Left lung (tissue), 4 donors: ENCODE measurements at regions not wholly inside any gene's neighbourhood (a gene's known extent, or its start where the extent isn't known, plus 50 kb on each side); places are given as distances from the start of the nearest gene placed in this dataset.

Experiments
- ATAC-seq: fragments of 200-7000 bp; cut with Tn5 transposase; one replicate; pipeline ENCODE4 v1.9.1; 2020; ENCODE audit warnings: moderate library complexity
- DNase-seq, 4 donors: peaks; one replicate each; pipeline ENCODE4 v3.0.0-alpha.2; 2013 to 2020
- H3K27ac ChIP-seq, 2 donors: fragments of 200-600 bp; sonication (generic) in 1 of 2; one replicate each; pipeline versions ENCODE4 v1.5.0 to v1.8.0; 2020 to 2021
- H3K27me3 ChIP-seq, 2 donors: fragments of 200-600 bp; sonication (generic) in 1 of 2; one replicate each; pipeline versions ENCODE4 v1.5.0 to v1.8.0; 2020 to 2021
- H3K36me3 ChIP-seq, 2 donors: fragments of 200-600 bp; sonication (generic) in 1 of 2; one replicate each; pipeline versions ENCODE4 v1.5.0 to v1.8.0; 2020 to 2021
- H3K4me1 ChIP-seq, 2 donors: fragments of 200-600 bp; one replicate each; pipeline ENCODE4 v1.8.0; 2021
- H3K4me3 ChIP-seq, 2 donors: fragments of 200-600 bp; sonication (generic) in 1 of 2; one replicate each; pipeline versions ENCODE4 v1.5.0 to v1.8.0; 2020 to 2021; ENCODE audit warnings: mild to moderate bottlenecking in 1 of 2
- H3K9me3 ChIP-seq, 2 donors: fragments of 200-600 bp; sonication (generic) in 1 of 2; one replicate each; pipeline versions ENCODE4 v1.5.0 to v1.8.0; 2020 to 2021
- intact Hi-C, 2 donors: fragments of 100-400 bp; cut with DNase I; formaldehyde crosslinking; loops; one replicate each; pipeline versions ENCODE4 v1.11.2 to v1.14.2; 2022
- TF ChIP-seq, protein P1 (sequence below), 2 donors: fragments of 200-600 bp; sonication (generic) in 1 of 2; IDR thresholded peaks; one replicate each; pipeline versions ENCODE4 v1.5.0 to v1.8.0; 2021; ENCODE audit warnings: antibody characterized with exemption in 2 of 2
- donor health status: DM: no; HTN: yes; CAD: no.
- donor health status: DM: no; HTN: no; CAD: no.

DNA sequence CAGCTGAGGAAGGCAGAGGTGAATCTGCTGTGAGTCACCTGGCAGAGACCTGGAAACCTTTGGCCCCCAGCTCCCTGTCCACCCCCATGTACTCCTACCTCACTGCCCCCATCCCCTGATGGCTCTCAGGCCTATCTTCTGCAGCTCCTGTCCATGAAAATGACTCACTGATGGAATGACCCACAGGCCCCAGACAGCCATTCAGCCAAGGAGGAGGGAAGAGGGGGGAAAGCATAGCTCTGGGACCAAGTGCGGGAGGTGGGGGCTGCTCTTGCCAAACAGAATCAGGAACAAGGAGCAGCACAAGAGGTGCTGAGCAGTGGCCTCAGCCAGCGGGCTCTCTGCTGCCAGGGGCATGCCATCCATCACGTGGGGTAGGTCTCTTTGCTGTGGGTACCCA lies 111.4 kb upstream of the C1QTNF9B start:
- TF ChIP-seq, protein P1, sequence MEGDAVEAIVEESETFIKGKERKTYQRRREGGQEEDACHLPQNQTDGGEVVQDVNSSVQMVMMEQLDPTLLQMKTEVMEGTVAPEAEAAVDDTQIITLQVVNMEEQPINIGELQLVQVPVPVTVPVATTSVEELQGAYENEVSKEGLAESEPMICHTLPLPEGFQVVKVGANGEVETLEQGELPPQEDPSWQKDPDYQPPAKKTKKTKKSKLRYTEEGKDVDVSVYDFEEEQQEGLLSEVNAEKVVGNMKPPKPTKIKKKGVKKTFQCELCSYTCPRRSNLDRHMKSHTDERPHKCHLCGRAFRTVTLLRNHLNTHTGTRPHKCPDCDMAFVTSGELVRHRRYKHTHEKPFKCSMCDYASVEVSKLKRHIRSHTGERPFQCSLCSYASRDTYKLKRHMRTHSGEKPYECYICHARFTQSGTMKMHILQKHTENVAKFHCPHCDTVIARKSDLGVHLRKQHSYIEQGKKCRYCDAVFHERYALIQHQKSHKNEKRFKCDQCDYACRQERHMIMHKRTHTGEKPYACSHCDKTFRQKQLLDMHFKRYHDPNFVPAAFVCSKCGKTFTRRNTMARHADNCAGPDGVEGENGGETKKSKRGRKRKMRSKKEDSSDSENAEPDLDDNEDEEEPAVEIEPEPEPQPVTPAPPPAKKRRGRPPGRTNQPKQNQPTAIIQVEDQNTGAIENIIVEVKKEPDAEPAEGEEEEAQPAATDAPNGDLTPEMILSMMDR (IDR thresholded peaks at IDR 0.05), result no peak
- ATAC-seq (no peak), DNase-seq (no peak)
- intact Hi-C loops, result no loop called here
- no peaks in the 10 kb centered on the region for H3K9me3 ChIP-seq
- no peak overlapping the region for H3K4me3 ChIP-seq
- H3K4me1 ChIP-seq, result peaks cover 0 to 8% of the 10 kb centered on the region in 2 donors
- no peak overlapping the region for H3K27ac ChIP-seq
- no peaks in the 10 kb centered on the region for H3K27me3 ChIP-seq
- H3K36me3 ChIP-seq, result no peaks in the 10 kb centered on the region

DNA sequence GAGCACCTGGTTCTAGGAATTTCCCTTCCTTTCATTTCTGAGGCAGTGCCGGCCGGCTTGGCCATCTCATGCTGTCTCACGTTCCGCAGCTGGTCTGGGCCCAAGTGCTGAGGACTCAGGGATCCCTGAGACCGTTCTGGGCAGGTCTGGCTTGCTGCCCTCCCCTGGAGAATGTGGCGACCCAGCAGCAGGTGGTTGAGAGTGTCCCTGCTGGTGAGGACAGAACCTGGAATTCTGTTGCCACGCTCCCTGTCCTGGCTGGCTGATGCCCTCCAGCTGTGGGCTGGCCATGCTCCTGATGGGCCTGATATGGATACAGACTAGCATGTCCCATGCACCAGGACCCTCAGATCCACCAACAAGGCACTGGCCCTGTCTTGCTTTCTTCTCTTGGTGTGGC lies 114.0 kb upstream of the C1QTNF9B start:
- DNase-seq, result no peak
- TF ChIP-seq, protein P1 (IDR thresholded peaks at IDR 0.05), result no peak
- Histone ChIP-seq H3K4me3 (no peak overlapping the region), H3K27ac (no peak overlapping the region), H3K36me3 (no peaks in the 10 kb centered on the region), H3K4me1 (no peaks in the 10 kb centered on the region), H3K27me3 (no peaks in the 10 kb centered on the region), H3K9me3 (no peaks in the 10 kb centered on the region)
- intact Hi-C loops, result no loop called here
- no peak for ATAC-seq

DNA sequence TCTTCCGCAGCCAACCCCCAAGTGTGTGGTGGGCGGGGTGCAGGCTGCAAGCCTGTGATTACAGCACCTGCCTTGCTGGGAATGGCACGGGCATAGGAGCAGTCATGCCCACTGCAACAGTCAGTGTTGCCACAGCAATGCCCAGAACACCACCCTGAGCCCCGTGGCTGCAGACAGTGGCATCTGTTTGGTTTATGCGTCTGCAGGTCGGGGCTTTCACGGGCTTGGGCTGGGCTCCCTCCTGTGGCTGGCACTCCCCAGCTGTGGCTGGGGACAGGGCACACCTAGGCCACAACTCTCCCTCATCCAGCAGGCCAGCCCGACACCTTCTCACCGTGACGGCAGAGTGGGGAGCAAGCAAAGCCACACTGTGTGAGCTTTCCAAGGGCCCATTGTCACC lies 115.3 kb upstream of the C1QTNF9B start:
- no peak for ATAC-seq
- no peak overlapping the region for H3K27ac ChIP-seq
- TF ChIP-seq, protein P1 (IDR thresholded peaks at IDR 0.05), result no peak
- no peak for DNase-seq
- H3K9me3 ChIP-seq, result no peaks in the 10 kb centered on the region
- H3K27me3 ChIP-seq, result no peaks in the 10 kb centered on the region
- intact Hi-C loops, result no loop called here
- H3K4me1 ChIP-seq, result no peaks in the 10 kb centered on the region
- no peak overlapping the region for H3K4me3 ChIP-seq
- no peaks in the 10 kb centered on the region for H3K36me3 ChIP-seq

DNA sequence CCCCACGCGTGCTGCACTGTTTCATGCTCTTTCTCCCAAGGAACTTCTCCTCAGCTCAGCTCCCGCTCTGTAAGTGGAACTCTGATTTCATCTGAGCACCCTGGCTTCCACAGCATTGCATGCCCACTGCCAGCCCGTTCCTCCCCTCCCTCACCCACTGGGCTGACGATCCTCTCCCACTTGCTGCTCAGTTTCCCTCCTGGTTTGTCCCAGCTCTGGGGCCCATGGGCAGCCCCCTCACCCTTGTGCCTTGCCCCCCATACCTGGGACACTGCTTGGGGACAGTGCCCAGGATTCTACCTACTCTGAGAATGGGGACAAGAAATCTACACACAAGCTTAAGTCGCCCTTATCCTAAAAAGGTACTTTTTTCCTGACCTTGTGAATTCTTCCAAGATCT lies 115.9 kb upstream of the C1QTNF9B start:
- Histone ChIP-seq H3K27me3 (no peaks in the 10 kb centered on the region), H3K36me3 (no peaks in the 10 kb centered on the region), H3K9me3 (no peaks in the 10 kb centered on the region), H3K4me3 (no peak overlapping the region), H3K27ac (no peak overlapping the region), H3K4me1 (no peaks in the 10 kb centered on the region)
- TF ChIP-seq, protein P1 (IDR thresholded peaks at IDR 0.05), result no peak
- no peak for DNase-seq
- intact Hi-C loops, result no loop called here
- ATAC-seq, result no peak

DNA sequence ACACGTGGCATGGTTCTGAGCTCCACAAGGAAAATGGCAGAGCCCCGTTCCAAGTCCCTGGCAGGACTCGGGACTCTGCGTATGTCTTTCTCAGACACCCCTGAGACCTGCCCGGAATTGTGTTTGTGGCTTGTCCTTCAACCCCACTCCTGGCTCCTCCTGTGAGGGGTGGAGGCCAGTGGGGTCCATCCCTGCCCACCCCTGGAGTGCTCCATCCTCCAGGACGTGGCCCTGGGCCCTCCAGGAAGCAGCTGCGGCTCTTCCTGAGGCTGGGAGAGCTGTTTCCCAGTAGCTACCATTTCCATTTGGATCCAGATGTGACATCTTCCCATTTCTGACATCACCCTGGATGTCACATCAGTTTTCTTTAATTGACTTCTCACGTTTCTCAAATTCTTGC lies 118.7 kb upstream of the C1QTNF9B start:
- H3K27me3 ChIP-seq, result no peaks in the 10 kb centered on the region
- no peaks in the 10 kb centered on the region for H3K9me3 ChIP-seq
- H3K4me1 ChIP-seq, result no peaks in the 10 kb centered on the region
- intact Hi-C loops, result no loop called here
- TF ChIP-seq, protein P1 (IDR thresholded peaks at IDR 0.05), result no peak
- H3K27ac ChIP-seq, result no peak overlapping the region
- ATAC-seq (no peak), DNase-seq (no peak)
- no peaks in the 10 kb centered on the region for H3K36me3 ChIP-seq
- no peak overlapping the region for H3K4me3 ChIP-seq
